IPS-NIHi11 (cell line): ENCODE measurements at regions not wholly inside any gene's neighbourhood (a gene's known extent, or its start where the extent isn't known, plus 50 kb on each side); places are given as distances from the start of the nearest gene placed in this dataset.

Source experiments
- DNase-seq: peaks from one replicate; pipeline ENCODE4 v3.0.0; 2012; ENCODE audit warnings: mixed read lengths, low spot score

GRCh38 chr3:144142151-144142840 lies 170.7 kb downstream of the DIPK2A start:
- DNase-seq: no peak

DNA sequence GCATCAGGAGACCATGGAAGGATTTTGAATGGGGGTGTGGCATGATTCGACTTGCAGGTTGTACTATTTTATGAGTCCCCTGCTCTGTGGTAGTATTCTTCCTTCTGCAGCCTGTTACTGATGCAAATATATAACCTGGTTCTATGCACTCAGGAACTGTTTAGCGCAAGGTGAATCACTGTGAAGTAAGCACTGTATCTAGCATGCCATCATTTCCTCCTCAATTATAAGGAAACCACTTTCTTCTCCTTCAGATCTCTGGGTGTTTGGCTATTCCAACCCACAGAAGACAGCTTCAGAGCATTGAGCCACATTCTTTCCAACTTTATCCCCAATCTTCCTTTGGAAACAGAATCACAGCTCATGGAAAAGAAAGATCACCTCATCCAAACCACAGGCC lies 176.7 kb downstream of the DIPK2A start:
- DNase-seq: no peak

- DNase-seq: no peak
These were observed 180.4 kb downstream of the DIPK2A start for GRCh38 chr3:144151983-144152382.

DNA sequence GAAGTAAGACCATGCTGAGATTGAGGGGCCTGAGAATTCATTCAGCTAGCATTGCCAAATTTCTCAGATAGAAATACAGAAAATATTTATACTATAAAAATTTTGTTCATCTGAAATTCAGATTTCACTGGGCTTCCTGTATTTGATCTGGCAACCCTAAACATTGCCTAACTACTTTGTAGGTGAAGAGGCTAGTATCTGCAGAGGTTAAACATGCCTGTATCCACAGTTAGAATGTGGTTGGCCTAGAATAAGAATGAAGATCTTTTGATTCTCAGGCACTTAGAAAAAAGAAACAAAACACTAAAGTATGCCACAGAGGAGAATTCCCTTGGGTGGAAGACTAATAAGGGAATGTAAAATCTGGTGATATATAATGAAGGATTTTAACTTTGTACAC lies 189.0 kb downstream of the DIPK2A start:
- DNase-seq: no peak

DNA sequence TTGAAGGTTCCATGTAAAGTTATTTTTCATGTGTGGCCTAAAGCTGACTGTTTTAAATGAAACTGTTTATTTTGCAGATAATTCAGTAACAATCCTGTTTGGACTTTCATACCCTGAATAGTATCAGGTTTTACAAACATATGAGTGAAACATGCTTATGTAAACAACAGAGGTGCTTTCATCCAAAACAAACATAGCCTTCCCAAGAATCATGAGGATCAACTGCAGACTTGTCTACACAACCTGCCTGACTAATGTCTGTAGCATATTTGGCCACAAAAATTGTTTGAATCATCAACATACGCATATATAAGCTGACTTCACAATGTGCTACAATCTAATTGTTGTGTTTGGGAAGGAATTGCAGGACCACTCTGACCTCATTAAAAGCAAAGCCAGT lies 190.4 kb downstream of the DIPK2A start:
- DNase-seq: no peak

- no peak for DNase-seq
These were observed 192.7 kb downstream of the DIPK2A start for GRCh38 chr3:144164352-144164751.

DNA sequence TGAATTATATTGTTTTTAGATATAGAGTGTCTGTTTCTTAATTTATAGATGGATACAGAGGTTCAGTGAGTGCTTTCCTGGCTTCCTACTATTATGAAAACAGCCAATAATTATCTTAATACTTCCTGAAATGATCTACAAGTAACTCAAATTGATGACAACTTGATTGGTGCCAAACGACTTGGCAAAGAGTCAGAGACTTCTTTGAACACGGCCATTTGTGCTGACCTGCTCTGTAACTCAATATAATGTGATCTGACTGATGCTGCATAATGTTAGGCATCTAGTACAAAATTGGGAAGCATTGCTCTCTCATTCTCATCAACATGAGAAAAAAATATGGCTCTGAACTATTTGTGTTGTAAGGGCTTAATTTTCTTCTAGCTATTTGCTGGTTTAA lies 193.9 kb downstream of the DIPK2A start:
- DNase-seq: no peak

DNA sequence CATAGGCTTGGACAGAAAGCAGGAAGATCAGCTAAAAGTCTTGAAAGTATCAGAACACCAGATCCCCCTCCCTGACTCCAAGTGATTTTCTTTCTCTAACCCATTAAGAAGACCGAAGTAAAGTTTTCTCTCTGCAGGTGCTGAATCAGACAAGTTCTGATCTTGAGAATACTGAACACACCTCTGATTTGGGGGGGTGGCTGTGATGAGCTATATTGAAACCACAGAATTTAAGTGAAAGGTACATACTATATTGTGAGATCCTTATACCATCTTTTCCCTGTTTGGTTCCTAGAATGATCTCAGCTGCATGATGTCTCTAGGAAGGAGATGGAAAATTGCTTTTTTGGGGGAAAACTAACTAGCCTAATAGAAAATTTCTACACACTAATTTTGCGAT lies 196.0 kb downstream of the DIPK2A start:
- DNase-seq: no peak

DNA sequence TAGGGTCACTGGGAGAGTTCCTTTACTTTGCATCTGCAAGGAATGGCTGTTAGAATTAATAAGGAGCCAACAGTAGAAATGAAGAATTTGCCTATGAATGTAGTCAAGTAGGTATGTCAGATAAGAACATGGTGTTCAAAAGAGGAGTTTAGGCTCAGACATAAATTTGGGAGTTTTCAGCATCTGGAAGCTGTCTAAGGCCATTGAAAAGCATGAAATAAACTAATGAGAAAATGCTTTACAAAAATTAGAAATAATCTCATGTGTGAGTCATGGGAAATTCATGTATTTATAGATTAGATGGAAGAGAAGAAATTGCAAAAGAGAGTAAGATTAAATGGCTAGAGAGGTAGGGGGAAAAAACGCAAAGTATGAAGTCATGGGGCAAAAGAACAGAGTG lies 201.9 kb downstream of the DIPK2A start:
- no peak for DNase-seq

DNA sequence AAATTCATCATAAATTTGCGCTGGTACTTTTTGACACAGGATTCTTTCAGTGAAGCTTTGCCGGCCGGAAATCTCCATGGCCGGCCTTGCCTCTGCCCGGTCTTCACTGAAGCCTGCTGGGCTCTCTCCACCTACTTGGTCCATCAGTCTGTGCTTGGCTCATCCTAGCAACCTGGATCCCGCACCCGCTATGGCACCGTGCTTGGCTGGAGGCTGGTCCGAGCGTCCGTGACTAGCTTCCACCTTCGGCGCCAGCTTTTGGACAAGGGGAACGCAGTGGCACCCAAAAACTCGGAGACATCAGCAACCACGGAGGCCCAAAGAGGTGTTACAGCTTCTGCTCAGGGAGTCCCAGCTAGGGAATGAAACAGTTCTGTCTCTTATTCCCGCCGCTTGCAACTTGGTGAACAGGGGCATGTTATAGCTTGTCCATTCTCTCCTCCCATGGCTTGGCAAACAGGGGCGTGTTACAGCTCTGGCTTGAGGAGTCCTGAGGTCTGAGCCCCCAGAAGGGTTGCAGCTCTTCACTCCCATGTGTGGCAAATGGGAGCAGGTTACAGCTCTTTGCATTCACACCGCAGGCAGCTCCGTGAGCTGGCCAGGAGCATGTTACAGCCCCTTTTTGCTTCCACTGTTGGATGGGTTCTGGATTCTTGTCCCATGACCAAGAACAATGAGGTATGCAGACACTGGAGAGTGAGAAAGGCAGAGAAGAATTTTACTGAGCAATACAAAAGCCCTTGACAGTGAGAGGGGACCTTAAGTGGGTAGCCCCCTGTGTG lies 204.2 kb downstream of the DIPK2A start:
- no peak for DNase-seq

GRCh38 chr3:144177649-144178048 lies 206.0 kb downstream of the DIPK2A start:
- DNase-seq: no peak

DNA sequence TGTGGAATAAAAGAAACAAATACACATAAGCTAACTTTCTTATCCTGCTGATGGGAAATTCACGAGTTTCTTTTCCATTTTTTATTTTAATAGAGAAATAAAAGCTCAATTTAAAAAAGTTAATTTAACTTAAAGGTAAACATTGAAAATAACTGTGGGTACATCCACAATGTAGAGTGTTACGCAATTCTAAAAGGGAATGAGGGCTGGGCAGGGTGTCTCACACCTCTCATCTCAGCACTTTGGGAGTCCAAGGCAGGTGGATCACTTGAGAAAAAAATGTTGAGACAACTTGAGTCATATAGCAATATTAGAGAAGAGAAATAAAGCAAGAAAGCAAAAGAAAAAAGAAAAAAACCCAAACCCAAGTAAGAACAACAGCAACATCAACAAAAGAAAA lies 207.0 kb downstream of the DIPK2A start:
- DNase-seq: no peak

DNA sequence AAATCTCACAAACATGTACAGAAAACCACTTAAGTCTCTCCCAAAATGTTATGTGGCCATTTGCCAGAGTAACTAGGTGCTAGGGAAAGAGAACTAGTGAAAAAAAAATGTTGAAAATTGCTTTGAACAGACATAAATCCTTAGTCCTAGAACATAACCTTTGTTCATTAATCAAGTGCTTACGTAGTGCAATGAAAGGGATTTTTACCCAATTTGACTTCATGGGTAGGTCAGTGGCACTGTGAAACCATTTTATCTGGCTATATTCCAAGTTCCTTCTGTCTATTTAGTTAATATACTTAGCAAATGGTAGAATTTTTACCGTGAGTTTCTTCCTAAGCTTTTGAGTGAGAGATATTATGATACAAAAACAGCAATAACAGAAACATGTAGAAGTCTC lies 209.4 kb downstream of the DIPK2A start:
- no peak for DNase-seq

- DNase-seq: no peak
These were observed 210.9 kb downstream of the DIPK2A start for GRCh38 chr3:144182501-144182900.

- no peak for DNase-seq
These were observed 213.7 kb downstream of the DIPK2A start for GRCh38 chr3:144185276-144185675.

DNA sequence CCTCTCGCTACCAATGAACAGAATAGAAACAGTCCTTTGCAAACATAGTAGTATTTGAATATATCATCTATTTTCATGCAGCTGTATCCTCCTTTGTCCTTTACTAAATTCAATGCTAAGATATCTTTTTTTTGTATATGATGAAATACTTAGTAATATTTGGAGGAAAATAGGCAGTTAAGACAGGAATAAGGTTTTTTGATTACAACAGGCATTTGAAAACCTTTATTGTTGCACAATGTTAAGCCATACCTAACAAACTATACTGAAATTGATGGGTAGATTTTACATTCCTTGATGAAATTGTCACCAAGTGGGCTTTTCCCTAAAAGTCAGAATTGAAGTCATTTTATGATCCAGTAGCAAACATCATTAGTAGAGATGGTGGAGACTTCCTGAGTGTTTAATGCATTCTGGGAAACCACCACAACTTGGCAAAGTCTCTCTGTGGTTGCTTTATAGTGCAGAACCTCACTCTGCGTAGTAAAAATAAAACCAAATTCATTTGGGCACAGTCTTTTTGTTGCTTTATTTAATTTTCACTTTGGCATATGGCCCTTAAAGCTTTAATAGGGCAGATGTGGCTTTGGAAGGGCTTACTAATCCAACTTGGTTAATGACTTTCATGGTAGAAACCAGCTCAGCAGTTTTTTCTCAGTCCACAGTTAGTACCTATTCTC lies 216.0 kb downstream of the DIPK2A start:
- DNase-seq: no peak

DNA sequence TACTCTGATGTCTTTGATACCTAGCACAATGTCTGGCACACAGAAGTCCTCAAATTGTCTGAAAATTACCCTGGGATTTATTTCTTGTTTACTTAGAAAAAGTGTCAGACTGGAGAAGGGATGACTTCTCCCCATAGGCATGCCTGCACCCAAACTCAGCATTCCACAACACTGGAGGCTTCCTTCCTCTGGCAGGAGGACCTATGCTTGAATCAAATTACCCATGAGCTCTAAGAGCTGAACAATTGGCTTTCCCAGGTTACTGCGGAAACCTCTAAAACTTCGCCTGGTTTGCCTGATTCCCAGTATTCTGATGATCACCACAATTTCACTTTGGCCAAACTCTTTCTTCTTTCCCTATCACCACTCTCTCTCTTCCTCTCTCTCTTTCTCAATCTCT lies 217.4 kb downstream of the DIPK2A start:
- no peak for DNase-seq

DNA sequence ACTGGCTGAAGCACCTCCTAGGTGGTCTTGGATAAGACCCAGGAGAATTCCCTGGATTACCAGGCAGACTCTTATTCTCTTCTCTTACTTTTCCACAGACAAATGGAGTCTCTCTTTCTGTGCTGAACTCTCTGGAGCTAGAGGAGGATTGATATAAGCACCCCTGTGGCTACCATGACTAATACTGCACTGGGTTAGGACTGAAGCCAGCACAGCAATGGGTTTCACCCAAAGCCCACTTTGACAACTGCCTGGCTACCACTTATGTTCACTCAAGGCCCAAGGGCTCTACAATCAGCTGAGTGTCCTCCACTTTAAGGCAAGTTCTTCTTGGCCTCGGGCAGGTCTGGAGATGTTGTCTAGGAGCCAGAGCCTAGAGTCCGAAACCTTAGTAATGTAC lies 225.5 kb downstream of the DIPK2A start:
- no peak for DNase-seq

- DNase-seq: no peak
These were observed 226.0 kb downstream of the DIPK2A start for GRCh38 chr3:144197582-144197981.

- no peak for DNase-seq
These were observed 228.4 kb downstream of the DIPK2A start for GRCh38 chr3:144200004-144200403.

DNA sequence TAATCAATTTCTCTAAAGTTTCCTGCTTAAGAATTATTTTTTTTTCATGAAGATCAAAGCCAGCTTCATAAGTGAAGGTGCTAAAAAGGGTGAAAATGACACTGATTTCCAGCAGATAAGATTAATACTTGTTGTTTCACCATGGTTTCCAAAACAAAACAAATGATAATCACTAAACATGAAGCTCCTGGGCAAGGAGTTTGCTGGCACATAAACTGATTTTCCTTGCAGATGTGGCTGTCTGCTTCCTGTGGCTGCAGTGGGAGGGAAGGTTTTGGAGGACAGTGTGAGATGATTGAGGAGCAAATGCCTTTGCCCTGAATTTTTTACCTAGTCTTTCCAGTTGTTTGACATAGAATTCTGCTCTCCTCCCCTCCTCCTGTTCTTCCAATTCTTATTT lies 228.8 kb downstream of the DIPK2A start:
- no peak for DNase-seq

- DNase-seq: peak; percentile 29
These were observed 250.1 kb downstream of the DIPK2A start for GRCh38 chr3:144221761-144222160.

- DNase-seq: no peak
These were observed 257.7 kb downstream of the DIPK2A start for GRCh38 chr3:144229330-144229729.
